ENCODE measurements at regions not wholly inside any gene's neighbourhood (a gene's known extent, or its start where the extent isn't known, plus 50 kb on each side); places are given as distances from the start of the nearest gene placed in this dataset.
"Not testable (repeated sequence)": the region's sequence is repeated elsewhere in the genome, so short reads cannot be mapped to it uniquely, and the experiment has no call there.

DNA sequence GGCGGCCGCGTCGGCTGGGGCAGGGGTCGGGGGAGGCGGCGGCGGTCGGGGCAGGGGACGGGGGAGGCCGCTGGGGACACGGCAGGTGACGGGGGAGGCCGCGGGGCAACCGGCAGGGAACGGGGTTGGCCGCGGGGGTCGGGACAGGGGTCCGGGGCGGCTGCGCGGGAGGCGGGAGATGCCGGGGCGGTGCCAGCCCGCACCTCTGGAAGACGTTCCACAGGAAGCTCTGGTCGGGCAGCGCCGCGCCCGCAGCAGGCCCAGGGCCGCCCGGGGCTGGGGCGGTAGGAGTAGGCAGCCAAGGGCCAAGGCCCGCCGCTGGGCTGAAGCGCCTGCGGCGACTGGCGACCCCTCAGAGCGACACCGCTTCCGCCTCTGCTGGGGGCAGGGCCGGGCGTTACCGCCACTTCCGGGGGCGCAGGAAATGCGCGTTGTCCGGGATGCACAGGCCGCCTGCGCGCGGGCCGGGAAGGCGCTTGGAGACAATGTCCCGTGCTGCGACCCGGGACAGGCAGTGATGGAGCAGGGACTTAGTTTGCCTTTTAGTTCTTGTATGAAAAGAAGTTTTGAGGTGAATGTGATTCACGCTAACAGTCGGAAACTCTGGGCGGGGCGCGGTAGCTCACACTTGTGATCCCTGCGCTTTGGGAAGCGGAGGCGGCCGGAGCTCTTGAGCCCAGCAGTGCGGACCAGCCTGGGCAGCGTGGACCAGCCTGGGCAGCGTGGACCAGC, 110.0 kb upstream of the LPCAT1 start:
- peak; percentile 75 for DNase-seq

DNA sequence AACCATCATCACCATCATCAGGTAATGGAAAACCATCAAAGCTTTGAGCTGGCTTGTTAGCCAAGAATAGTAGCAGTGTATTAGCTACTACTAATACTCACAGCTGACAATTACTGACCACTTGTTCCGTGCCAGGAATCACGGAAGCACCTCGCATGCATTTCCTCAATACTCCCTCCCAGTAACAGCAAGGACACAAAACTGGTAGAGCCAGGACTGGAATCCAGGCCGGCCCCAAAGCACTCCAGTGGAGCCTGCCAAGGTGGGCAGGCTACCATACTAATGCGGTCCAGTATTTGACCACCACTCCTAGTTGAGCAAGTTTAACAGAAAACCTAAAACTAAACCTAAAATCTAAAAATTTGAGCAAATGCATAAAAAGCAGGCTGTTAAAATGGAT, 107.2 kb upstream of the LPCAT1 start:
- not testable (repeated sequence) for DNase-seq

DNA sequence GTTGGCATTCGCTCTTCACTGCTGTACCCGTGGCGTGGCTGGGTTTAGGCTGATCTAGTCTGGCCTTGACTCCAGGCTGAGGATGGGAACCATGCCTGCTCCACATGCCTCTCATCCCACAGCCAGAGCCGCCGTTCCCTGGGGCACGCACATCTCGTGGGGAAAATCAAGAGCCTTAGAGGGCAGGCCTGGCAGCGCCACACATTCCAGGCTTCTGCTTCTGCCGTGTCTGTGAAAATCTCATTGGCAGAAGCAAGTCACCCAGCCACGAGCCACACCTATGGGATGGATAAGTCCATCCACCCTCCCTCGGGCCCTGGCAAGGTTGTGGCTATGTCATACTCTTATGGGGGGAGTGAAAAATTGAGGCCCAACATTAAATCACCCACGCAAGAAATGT, 102.6 kb upstream of the LPCAT1 start:
- DNase-seq: not testable (repeated sequence)

DNA sequence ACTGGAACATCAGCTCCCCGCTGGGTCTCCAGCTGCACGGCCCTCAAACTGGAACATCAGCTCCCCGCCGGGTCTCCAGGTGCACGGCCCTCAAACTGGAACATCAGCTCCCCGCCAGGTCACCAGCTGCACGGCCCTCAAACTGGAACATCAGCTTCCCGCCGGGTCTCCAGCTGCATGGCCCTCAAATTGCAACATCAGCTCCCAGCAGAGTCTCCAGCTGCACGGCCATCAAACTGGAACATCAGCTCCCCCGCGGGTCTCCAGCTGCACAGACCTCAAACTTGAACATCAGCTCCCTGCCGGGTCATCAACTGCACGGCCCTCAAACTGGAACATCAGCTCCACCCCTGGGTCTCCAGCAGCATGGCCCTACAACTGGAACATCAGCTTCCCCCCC, 95.8 kb upstream of the LPCAT1 start:
- not testable (repeated sequence) for DNase-seq

DNA sequence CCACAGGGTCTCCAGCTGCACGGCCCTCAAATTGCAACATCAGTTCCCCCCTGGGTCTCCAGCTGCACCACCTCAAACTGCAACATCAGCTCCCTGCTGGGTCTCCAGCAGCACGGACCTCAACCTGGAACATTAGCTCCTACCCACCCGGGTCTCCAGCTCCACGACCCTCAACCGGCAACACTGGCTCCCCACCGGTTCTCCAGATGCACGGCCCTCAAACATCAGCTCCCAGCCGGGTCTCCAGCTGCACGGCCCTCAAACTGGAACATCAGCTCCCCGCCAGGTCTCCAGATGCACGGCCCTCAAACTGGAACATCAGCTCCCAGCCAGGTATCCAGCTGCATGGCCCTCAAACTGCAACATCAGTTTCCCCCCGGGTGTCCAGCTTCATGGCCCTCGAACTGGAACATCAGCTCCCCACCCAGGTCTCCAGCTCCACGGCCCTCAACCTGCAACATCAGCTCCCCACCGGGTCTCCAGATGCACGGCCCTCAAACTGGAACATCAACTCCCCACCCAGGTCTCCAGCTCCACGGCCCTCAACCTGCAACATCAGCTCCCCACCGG, 94.6 kb upstream of the LPCAT1 start:
- DNase-seq: not testable (repeated sequence)

DNA sequence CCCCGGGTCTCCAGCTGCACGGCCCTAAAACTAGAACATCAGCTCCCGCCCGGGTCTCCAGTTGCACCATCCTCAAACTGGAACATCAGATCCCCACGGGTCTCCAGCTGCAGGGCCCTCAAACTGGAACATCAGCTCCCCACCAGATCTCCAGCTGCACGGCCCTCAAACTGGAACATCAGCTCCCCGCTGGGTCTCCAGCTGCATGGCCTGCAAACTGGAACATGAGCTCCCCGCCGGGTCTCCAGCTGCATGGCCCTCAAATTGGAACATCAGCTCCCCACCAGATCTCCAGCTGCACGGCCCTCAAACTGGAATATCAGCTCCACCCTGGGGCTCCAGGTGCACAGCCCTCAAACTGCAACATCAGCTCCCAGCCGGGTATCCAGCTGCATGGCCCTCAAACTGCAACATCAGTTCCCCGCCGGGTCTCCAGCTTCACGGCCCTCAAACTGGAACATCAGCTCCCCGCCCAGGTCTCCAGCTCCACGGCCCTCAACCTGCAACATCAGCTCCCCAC, 93.5 kb upstream of the LPCAT1 start:
- DNase-seq: not testable (repeated sequence)

DNA sequence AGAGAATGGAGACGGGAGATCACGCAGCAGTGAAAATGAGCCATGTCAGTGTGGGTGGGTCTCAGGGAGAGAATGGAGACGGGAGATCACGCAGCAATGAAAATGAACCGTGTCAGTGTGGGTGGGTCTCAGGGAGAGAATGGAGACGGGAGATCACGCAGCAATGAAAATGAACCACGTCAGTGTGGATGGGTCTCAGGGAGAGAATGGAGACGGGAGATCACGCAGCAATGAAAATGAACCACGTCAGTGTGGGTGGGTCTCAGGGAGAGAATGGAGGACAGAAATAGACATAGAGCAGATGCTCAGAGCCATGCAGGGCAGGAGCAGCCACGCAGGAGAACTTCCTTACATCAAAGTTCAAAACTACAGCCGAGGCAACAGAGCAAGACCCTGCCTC, 89.8 kb upstream of the LPCAT1 start:
- DNase-seq: not testable (repeated sequence)

DNA sequence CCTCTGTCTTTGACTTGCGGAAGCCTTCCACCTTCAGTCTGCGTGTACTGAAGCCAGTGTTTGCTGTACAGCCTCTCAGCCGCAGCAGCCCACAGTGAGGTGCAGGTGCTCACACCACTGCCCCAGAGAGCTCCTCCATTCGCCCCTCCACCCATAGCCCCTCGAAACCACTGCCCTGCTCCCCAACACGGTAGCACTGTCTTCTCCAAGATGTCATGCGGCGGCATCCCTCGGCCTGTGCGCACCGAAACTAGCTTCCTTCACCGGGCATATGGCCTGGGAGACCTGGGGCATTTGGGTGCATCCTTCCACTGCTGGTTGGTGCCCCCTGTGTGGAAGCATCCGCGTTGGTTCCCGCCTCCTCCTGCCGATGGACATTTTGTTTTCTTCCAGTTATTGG, 86.8 kb upstream of the LPCAT1 start:
- not testable (repeated sequence) for DNase-seq

DNA sequence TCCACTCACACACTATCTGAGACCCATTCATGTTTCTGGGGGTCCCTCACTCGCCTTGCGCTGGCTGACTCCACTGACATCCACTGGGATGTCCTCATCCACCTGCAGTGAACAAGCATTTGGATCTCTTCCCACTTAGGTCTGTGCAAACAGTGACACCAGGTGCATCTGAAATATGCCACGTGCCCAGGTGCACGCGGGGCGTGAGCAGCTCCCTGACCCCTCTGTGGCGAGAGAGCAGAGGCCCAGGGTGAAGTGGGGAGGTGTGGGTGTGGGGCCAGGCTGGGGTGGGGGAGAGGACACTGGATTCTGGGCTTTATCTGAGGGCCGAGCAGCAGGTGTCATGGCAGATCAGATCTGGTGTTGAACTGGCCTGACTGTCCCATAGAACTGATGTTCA, 85.4 kb upstream of the LPCAT1 start:
- DNase-seq: not testable (repeated sequence)

DNA sequence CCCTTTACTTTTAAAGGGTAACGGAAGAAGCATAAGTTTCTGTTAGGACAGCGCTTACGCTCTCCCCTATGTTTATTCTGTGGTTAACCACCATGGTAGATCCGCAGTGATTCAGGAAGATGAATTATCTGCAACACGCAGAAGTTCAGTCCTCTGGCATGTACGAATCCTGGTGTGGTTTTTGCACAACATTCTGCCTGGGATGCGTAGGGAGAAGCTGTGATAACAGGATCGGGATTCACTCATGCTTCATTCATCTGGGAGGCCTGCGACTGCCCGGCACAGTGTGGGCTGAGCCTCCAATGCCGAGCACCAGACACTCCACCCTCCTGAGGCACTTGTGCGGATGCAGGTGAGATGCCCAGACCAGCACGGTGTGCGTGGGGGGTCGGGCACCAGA, 84.6 kb upstream of the LPCAT1 start:
- peak; percentile 30 for DNase-seq

DNA sequence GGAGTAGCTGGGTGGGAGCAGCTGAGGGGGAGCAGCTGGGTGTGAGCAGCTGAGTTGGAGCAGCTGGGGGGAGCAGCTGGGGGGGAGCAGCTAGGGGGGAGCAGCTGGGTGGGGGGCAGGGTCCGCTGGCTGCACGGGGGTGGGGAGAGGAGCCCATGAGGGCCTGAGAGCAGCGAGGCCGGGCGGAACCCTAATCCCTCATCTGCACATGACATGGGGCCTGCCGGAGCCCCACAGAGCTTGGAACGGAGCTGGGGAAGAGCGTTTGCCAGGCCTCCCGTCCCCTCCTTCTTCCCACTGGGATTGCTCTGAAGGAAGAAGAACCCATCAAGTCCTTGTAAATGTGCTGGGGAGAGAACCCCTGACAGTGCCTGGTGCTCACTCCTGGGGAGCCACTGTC, 83.2 kb upstream of the LPCAT1 start:
- DNase-seq: not testable (repeated sequence)

DNA sequence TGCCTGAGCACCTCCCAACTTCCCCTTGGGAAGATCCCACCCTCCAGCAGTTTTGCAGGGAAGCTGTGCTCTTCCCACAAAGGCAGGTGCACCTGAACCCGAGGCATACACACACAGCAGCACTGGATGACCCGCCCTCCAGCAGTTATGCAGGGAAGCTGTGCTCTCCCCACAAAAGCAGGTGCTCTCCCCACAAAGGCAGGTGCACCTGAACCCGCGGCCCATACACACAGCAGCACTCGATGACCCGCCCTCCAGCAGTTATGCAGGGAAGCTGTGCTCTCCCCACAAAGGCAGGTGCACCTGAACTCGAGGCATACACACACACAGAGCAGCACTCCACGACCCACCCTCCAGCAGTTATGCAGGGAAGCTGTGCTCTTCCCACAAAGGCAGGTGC, 80.2 kb upstream of the LPCAT1 start:
- DNase-seq: not testable (repeated sequence)

DNA sequence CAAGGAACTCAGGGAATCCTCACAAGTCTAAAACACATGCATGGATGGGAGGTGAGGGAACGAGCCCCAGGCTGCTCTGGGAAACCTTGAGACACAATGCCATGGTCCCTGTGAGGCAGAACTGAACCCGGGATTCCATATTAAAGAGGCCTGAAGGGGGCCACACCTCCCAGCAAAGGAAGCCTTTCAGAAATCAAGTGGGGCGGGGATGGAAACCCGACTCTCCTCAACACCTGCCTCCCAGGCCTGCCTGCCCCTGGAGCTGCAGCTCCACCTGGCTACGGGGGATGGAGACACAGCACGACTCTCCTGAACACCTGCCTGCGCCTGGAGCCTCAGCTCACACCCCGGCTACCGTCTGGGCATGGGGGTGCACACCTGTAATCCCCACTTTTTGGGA, 77.8 kb upstream of the LPCAT1 start:
- not testable (repeated sequence) for DNase-seq

DNA sequence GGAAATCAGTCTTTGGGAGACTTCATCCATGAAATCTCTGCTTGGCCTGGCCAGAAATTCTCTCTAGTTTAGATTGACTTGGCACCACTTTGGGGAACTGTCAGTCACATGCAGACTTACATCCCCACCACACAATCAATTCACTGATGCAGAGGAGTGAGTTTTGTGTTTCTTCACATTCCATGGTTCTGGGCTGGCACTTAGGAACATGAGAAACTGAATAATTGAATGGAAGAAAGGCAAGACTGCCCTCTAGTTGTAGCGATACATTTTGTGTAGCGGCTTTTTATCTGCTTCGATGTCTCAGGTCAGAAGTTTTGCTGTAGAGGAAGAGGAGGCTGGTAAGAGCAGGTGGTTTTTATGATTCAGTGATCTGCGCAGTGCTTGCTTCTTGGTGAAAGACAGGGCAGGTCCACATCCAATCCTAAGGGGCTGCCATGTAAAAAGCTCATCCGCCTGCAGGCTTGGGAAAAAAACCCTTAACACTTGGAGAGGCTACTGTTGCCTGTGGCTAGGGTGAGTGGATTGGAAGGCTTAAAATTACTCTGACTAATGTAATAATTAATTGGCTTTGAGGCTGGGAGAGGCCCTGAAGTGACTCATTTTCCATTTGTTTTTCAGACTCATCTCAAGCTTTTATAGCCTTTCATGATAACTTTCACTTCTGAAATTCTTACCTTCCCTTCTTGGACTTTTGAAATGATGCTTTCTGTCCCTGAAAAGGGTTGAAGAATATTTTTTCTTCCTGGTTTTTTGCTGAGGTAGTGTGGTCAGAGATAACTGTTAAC, 75.4 kb upstream of the LPCAT1 start:
- peak; percentile 31 for DNase-seq

DNA sequence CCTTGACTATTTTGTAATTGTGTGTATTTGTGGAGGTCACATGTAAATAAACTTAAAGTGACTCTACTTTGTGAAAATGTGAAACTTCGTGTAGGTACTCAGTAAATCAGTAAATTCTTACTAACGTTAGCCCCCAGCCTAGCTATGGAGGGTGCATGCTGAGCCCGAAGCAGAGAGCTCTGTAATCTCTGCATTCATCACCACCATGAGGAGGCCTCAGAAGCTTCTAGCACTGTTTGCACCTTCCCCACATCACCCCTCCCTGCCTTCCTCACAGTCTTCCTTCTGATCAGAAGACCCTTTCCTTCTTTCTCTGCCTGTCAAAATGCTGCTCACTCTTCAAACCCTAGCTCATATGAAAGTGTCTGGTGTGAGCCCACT, 73.3 kb upstream of the LPCAT1 start:
- not testable (repeated sequence) for DNase-seq

DNA sequence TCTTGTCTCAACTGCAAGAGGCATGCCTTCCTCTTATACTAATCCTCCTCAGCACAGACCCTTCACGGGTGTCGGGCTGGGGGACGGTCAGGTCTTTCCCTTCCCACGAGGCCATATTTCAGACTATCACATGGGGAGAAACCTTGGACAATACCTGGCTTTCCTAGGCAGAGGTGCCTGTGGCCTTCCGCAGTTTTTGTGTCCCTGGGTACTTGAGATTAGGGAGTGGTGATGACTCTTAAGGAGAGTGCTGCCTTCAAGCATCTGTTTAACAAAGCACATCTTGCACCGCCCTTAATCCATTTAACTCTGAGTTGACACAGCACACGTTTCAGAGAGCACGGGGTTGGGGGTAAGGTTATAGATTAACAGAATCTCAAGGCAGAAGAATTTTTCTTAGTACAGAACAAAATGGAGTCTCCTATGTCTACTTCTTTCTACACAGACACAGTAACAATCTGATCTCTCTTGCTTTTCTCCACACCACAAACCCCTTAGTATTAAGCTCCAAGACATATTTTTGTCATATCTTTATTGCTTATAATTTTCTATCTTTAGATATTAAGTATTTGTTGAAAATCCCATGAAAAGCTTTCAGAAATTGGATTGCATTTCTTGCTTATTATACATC, 72.8 kb upstream of the LPCAT1 start:
- DNase-seq: not testable (repeated sequence)

DNA sequence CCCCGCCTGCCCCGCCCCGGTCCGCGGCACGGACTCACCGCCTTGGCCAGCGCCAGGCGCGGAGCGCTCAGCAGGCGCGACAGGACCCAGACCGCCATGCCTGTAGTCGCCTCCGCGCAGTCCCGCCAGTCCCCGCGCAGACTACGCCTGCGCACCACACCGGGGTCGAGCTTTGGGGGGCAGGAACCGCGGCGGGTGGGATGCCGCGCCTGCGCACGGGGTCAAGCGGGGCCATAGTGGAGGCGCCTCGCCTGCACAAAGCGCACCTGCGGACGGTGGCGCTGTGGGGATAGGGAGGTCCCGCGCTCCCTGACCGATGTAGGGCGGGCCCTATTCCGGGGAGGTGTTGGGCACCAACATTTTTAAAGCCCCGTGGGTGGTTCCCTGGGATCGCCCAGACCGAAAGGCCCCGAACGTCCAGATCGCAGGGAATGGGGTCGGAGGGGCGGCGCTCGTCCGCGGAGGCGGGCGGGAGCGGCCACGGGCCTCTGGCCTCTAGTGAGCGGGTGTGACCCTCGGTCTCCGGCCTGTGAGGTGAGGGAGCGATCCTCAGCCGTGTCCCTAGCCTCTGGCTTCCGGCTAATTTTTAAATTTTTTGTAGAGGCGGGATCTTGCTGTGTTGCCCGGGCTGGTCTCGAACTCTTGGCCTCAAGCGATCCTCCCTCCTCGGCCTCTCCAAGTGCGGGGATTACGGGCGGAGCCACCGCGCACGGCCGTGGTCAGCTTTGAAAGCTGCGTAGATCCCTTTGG, 70.8 kb upstream of the LPCAT1 start:
- DNase-seq: peak; percentile 1

DNA sequence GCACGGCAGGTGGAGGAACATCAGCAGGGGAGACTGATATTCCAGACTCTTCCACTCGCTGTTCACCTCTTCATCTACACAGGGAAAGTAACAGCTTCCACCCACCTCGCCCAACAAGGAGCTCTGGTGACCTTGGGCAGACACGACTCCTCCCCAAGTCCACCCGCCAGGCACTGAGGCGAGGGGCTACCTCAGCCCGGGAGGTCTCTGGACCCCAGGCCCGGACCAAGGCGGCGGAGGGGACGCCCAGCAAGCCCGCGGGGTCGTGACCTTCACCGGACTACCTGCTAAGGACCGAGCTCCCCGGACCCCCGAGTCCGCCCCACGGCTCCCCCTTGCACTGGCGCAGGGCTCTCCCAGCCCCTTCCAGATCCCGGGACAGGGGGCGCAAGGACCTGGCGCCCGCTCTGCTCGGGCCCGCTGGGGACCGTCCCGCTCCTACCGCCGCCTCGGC, 70.2 kb upstream of the LPCAT1 start:
- DNase-seq: no peak

DNA sequence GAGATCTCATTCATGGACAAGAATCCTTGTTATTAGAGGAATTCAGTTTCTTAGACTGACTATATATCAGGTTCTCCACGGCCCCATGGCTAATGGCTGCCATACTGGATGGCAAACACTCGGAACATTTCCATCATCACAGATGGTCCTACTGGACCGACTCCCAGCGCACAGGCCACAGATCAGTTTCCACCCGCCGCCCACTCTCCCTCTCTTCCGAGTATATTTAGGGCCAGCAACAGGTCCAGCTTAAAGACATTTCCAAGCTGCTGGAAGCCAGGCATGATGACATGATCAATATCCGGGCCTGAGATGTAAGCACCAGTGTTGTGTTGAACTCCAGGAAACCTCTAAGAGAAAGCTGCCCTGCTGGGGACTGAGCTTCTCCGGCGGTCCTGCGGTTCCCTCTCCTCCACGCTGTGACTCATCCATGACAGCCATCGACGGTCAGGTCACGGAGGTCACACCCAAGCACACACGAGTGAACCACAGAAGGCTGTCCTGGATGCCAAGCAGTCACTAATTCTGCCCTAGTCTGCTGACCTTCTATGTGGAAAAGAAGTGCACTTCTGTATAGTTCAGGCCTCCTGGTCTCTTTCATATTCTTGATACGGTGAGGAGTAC, 64.4 kb upstream of the LPCAT1 start:
- not testable (repeated sequence) for DNase-seq

DNA sequence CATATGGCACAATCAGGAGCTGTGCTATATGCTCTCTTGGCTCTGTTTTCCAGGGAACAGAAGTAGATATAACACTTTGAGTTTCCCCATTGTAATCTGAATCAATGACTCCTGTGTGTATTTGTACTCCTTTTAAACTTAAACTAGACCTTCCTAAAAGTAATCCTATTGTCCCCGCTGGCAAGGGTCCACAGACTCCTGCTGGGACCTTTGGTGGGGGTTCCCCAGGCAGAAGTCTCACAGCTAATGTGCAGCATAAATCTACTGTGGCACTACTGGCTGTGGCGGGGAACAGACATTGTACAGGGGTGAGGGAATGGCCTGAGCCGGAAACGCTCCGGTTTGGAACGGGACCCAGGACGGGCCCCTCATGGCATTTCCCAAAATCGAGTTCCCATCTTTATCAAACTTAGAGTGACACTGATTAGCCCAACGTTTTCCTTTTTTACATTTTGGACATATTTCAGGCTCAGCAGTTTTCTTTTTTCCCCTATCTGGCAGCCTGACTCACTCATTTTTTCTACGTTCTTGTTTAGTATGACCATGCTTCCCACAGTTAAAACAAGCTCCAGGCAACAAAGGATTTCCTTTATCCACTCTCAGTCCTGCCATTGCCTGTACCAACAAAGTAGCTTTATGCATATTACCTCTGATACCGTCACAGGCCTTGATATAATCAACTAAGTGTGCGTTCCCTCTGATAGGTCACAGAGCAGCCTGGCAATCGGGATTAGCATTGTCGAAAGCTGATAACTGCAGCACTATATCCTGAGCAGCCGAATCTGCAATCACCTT, 59.5 kb upstream of the LPCAT1 start:
- DNase-seq: not testable (repeated sequence)

DNA sequence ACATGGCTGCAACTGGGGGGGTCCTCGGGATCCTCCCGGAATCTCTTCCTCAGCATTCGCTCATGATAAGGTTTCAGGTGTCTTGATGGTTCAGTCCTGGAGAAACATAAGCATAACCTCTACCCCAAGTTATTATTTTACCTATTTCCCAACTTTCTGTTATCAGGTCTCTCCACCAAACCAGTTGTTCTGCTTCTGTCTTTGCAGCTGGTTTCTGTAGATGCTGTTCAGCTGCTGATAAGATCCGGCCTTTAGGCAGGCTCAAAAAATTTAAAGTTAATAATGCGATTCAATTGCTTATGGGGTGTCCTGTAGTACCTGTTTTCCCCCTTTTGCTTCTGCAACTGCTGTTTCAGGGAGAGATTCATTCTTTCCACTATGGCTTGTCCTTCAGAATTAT, 55.6 kb upstream of the LPCAT1 start:
- not testable (repeated sequence) for DNase-seq
